Keratinocyte (primary cell): ENCODE measurements at regions not wholly inside any gene's neighbourhood (a gene's known extent, or its start where the extent isn't known, plus 50 kb on each side); places are given as distances from the start of the nearest gene placed in this dataset.

Experiments
- CTCF ChIP-seq, 3 experiments: IDR thresholded peaks in 1 of 3; conservative IDR thresholded peaks in 1 of 3; optimal IDR thresholded peaks in 1 of 3; 2 replicates in 2 of 3; 3 replicates in 1 of 3; pipeline versions ENCODE3 to v1.5.1; 2011; ENCODE audit warnings: low read length in 3 of 3, mild to moderate bottlenecking in 3 of 3, moderate library complexity in 2 of 3, control low read depth in 1 of 3, inconsistent platforms in 1 of 3; ENCODE audit not compliant: insufficient read depth in 2 of 3; ENCODE audit errors: extremely low read depth in 1 of 3
- EZH2 ChIP-seq: IDR thresholded peaks from one replicate; pipeline ENCODE4 v1.6.1; 2012; ENCODE audit warnings: inconsistent platforms, mild to moderate bottlenecking, low read length, moderate library complexity

- TF ChIP-seq CTCF (optimal IDR thresholded peaks at IDR 0.05 in 1 of 3, IDR thresholded peaks at IDR 0.05 in 1 of 3, conservative IDR thresholded peaks at IDR 0.05 in 1 of 3; ENCODE audit: extremely low read depth in 1 of 3, insufficient read depth in 2 of 3, low read length in 3 of 3), result no peak
- no peak for TF ChIP-seq EZH2
These were observed 426.8 kb downstream of the VRK1 start for GRCh38 chr14:97224016-97224415.
